ENCODE measurements at regions not wholly inside any gene's neighbourhood (a gene's known extent, or its start where the extent isn't known, plus 50 kb on each side); places are given as distances from the start of the nearest gene placed in this dataset.

DNA sequence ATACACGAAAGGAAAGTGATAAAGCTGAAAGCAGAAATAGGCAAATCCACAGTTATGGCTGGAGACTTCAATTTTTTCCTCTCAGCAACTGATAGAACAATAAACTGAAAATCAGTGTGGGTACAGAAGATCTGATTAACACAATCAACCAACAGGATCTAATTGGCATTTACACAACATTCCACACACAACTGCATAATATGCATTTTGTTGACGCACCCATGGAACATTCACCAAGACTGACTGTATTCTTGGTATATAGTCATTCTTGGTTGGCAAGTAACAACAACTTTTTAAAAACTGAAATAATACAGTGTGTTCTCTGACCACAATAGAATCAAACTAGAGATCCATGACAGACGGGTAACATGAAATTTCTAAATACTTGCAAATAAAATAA is 218.7 kb upstream of the S1PR3 start:
- TF ChIP-seq ZNF549 (tag by site-specific recombination; IDR thresholded peaks at IDR 0.05) (no peak), ZNF155 (tag by site-specific recombination; IDR thresholded peaks at IDR 0.05) (no peak), TCF7L2 (IDR thresholded peaks at IDR 0.05; ENCODE audit: borderline replicate concordance, low read depth, low read length) (no peak), ZFP69B (tag by site-specific recombination; IDR thresholded peaks at IDR 0.05) (no peak), ZNF510 (tag by site-specific recombination; IDR thresholded peaks at IDR 0.05; ENCODE audit: insufficient replicate concordance) (no peak), ZNF677 (tag by site-specific recombination; IDR thresholded peaks at IDR 0.05) (no peak), FEZF1 (tag by site-specific recombination; IDR thresholded peaks at IDR 0.05) (no peak)
- TF ChIP-seq, protein P1, sequence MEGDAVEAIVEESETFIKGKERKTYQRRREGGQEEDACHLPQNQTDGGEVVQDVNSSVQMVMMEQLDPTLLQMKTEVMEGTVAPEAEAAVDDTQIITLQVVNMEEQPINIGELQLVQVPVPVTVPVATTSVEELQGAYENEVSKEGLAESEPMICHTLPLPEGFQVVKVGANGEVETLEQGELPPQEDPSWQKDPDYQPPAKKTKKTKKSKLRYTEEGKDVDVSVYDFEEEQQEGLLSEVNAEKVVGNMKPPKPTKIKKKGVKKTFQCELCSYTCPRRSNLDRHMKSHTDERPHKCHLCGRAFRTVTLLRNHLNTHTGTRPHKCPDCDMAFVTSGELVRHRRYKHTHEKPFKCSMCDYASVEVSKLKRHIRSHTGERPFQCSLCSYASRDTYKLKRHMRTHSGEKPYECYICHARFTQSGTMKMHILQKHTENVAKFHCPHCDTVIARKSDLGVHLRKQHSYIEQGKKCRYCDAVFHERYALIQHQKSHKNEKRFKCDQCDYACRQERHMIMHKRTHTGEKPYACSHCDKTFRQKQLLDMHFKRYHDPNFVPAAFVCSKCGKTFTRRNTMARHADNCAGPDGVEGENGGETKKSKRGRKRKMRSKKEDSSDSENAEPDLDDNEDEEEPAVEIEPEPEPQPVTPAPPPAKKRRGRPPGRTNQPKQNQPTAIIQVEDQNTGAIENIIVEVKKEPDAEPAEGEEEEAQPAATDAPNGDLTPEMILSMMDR (tag by site-specific recombination; IDR thresholded peaks at IDR 0.05) = no peak
- TF ChIP-seq, protein P2, sequence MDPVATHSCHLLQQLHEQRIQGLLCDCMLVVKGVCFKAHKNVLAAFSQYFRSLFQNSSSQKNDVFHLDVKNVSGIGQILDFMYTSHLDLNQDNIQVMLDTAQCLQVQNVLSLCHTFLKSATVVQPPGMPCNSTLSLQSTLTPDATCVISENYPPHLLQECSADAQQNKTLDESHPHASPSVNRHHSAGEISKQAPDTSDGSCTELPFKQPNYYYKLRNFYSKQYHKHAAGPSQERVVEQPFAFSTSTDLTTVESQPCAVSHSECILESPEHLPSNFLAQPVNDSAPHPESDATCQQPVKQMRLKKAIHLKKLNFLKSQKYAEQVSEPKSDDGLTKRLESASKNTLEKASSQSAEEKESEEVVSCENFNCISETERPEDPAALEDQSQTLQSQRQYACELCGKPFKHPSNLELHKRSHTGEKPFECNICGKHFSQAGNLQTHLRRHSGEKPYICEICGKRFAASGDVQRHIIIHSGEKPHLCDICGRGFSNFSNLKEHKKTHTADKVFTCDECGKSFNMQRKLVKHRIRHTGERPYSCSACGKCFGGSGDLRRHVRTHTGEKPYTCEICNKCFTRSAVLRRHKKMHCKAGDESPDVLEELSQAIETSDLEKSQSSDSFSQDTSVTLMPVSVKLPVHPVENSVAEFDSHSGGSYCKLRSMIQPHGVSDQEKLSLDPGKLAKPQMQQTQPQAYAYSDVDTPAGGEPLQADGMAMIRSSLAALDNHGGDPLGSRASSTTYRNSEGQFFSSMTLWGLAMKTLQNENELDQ (tag by site-specific recombination; IDR thresholded peaks at IDR 0.05; ENCODE audit: low read depth) = no peak
